HG03457 (cell line): ENCODE measurements at regions not wholly inside any gene's neighbourhood (a gene's known extent, or its start where the extent isn't known, plus 50 kb on each side); places are given as distances from the start of the nearest gene placed in this dataset.
"Not testable (repeated sequence)": the region's sequence is repeated elsewhere in the genome, so short reads cannot be mapped to it uniquely, and the experiment has no call there.

Source experiments
- ATAC-seq: cut with Tn5 transposase; IDR thresholded peaks from one replicate; pipeline ENCODE4 v1.9.1; 2021; ENCODE audit warnings: moderate number of reproducible peaks; ENCODE audit not compliant: unreplicated experiment

DNA sequence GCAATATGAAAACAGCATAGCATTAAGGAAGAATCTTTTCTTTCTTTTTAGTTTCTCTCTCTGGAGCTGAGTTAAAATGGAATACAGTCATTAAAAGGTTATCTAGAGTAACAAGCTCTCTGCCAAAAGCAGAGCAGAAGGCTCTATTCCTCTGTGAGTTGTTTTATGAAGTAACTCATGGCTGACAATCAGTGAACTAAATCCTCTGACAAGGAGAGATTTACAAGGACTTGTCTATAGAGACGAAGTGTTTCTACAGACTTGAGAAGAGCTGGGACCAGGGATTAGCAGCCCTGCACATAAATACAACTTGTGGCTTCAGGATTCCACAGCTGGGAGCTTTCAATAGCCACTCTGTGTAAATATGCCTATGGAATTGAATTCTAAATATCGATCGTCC lies 192.5 kb upstream of the RAG2 start:
- no peak for ATAC-seq

DNA sequence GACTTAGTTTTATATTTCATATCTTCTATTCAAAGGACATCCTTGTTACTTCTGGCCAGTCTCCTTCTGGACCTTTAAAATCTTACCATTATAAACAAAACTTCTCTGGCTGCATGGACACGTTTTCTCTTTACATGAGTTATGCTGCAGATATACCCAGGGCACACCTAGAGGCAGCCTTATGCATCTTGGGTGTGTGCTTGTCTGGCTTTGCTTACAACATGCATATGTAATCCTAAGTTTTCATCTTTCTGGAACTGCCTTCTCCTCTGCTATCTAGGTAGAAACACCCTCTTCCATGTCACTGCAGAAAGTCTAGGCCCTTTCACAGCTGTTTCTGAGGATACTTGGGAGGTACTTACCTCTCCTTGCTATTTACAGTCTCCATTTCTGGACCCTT lies 185.8 kb upstream of the RAG2 start:
- ATAC-seq = no peak

DNA sequence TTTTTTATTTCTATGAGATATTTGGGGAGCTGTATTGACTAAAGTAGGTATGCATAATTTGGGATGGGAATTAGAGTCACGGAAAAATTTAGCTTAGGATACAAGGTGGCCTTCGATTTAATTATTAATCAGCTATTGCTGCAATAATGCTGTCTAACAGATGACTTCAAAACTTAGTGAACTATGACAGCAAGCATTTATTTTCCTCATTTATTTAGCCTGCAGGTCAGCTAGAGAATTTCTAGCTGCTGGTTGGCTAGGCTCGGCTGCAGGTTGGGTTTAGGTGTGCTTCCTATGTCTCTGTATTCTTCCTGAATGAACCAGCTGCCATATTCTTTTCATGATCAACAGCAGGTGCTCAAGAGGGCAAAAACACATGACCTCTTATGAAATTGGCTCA lies 181.8 kb upstream of the RAG2 start:
- no peak for ATAC-seq

DNA sequence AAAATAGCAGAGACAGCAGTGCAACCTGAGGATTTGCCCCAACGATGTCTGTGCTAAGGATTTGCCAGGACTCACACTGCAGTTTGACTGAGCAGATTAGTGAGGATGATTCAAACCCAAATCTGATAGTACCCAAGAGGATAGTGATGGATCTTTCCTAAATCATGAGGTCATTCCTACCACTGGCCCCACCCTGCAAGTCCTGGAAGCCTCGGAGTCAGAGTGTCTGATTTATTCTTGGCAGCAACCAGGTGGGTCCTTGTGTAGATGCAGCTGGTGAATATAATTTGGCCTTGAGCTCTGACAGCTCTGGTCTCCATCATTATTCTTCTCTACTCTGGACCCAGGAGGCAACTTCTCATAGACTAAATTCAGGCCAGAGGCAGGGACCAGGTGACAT lies 179.3 kb upstream of the RAG2 start:
- no peak for ATAC-seq

DNA sequence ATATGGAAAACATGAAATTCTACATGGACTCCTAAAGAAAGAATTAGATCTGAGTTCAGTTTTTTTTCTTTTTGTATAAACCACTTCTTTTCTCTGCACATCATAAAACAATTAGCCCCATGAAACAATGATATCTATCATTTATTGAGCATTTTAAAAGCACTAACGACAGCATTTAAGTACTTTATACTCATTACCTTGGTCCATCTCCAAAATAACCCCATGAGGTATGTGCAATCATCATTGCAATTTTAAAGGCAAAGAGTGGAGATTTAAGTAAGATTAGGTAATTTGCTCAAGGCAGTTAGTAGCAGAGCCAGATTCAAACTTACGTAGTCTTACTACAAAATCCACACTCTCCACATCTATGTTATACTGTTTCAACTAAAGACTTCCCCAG lies 177.7 kb upstream of the RAG2 start:
- ATAC-seq = no peak

DNA sequence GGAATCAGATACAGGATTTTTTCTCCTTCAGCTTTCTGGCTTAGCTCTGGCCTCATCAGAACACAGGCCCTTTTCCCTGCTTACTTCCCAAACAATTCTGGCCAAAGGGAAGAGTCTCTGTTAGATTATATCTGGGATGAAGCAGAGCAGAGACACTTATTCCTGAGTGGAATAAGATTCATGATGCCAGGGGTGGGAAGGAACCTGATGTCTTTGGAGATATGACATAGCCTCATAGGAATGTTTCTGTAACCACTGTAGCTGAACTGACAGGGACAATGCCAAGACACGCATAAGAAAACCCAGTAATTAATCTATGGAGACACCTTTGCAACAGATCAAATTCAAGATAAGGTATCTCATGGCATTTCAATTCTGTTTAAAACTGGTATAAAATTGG lies 177.1 kb upstream of the RAG2 start:
- ATAC-seq = no peak

DNA sequence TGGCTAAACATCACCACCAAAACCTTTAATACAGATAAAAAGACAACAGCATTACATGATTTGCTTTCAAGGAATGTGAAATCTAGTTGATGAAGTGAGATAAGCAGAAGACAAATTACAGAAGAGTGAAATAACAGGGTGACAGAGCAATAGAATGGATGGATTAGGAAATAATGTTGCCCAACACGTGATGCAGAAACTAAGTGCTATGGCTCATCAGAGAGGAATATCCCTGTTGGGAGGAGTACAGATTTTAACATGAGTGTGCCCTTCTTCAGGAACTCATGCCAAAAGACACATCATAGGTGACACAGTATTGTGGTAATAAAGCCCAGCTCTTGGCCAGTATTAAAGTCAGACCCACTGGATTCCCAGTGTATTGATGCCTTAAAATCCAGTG lies 176.6 kb upstream of the RAG2 start:
- no peak for ATAC-seq

DNA sequence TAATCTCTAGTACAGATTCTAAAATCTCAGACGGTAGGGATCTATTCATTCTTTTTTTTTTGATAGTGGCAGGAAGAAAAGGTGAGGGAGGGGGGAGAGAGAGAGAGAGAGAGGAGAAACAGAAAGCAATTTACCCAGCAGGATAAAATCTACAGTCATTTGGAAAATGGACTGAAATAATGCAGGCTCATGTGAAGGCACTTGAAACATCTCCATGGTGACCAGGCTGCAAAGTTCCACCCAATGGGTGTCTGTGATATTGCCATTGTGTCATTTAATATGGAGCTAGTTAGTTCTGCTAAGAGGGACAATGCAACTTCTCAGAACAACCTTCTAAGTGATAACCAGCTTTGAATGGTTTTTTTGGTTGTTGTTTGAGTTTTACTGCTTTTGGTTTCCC lies 165.2 kb upstream of the RAG2 start:
- peak; percentile 84 for ATAC-seq

DNA sequence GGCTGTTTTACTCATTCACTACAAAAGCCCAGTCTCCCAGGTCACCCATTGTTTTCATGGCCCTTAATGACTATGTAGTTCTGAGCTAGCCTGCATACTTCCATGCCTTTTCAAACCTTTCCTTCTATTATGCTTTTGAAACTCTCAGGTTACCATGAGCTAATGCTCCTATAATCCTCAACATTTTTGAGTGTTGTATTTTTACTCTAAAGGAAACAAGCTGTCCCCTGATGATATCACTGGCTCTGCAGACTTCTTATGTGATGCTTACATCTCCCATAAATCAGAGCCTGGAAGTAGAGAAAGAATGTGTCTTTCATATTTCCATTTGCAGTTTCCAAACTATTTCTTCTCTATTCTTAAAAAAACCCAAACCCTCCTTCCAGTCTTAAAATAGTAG lies 159.0 kb upstream of the RAG2 start:
- no peak for ATAC-seq

DNA sequence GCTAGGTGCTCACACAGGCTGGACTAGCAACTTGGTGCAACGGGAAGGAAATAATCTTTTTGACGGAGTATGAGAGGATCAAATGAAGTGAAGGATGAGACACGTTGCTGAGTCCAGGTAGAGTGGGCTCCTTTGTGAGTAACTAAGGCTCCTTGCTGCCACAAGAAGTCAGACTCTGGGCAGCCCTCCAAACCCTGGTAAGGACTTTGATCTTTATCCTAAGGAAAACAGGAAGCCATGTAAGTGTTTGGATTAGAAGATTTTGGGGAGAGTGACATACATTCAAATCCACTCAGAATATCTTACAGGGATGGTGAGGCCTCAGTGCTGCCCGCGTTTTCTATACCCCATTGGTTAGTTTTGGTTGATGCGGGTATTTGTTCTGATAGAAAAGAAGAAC lies 155.9 kb upstream of the RAG2 start:
- no peak for ATAC-seq

DNA sequence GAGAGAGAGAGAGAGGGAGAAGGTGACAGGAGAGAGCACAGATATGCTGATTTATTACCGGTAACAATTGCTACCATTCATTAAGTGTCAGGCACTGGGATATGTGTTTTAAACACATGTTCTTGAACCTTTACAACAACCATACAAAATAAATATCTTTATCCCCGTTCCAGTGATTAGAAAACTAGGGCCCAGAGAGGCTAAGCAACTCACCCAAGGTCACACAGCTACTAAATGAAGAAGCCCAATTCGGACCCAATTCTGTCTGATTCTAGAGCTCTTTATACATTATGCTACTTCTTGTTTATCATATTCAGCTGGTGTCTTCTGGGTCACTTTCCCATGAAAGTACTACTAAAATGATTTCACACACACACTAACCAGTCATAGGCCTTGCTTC lies 154.0 kb upstream of the RAG2 start:
- ATAC-seq = no peak

DNA sequence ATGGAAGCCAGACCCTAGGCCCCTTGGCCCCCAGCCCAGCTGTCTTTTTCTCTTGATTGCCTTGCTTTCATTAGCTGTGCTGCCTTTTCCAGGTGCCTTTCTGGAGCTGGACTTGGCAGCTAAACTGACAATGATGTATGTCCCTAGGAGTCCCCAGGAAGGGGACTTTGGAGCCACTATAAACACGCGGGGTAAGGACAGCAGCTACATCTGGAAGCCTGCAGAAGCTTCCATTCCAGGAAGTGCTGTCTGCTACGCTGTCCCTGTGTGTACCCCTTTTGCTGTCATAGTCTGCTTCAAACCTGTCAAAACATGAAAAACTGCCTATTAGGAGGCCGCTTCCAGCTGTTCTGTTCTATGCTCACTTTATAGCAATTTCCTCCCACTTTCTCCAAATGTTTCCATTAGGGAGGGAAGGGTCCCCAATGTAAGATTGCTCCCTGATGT lies 153.3 kb upstream of the RAG2 start:
- ATAC-seq = no peak

DNA sequence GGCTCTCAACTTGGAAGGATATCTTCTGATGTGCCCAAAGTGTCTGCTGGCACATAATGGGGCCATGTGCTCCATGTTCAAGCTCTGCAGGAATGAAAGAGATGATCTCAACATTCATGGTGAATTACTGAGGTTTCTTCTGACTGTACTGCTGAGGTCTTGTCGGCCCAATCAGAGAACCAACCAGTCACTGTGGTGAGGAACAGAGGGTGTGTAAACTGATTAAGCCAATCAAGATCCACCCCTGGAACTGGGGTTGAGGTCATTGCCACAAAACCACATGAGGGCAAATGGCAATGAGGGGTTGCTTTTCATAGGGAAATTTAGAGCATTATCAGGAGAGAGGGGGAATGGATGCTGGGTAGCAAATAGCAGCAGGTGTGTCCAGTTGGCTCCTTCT lies 152.3 kb upstream of the RAG2 start:
- no peak for ATAC-seq

DNA sequence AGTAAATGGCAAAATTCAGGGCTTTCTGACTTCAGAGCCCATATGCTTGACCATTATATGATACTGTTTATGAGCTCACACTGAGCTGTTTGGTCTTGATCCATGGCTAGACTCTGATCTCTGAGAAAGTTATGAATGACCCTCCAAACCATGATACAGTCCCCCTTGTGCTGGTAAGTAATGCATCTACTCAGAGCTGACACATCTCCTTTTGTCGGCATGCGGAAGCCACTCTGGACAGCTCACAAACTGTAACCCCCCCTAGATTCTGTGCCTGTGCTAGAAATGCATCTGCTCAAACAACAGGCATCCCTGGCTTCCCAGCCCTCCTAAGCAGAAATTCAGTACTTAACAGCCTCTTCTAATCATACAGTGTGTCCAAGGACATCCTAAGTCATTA lies 150.8 kb upstream of the RAG2 start:
- ATAC-seq = no peak

DNA sequence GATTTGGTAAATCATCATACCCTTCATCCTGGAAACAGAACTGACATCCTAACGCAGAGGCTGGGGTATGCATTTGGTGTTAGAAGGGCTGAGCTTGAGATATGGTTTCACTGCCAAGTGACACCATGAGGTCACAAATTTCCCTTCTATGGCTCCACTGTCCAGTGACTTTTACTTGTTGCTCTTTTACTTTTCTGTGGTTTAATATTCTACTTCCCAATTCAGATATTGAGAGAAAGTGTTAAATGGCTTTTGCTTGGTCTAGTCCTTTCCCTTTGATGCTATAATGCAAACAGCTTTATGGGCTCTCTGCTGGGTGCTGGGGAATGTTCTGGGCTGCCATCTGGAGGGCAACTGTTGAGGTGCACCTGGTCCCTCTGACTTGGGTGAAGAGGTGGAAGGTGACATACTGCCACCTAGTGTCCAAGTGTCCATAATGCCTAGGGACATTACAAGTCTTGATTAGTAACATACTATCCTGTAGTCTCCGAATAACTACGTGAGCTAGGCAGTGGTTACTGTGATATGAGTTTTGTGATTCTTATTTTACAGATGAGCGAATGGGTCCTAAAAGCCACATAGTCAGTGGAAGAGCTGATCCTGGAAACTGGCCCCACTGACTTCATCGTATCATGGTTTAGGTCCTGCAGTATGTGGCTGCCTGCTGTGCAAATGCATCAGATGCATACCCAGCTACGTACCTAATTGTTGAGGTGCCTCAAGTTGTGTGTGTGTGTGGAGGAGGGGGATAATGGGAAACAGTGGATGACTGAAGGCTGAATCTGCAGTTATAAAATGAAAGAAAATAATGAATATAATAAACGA lies 149.1 kb upstream of the RAG2 start:
- ATAC-seq = peak; percentile 88

DNA sequence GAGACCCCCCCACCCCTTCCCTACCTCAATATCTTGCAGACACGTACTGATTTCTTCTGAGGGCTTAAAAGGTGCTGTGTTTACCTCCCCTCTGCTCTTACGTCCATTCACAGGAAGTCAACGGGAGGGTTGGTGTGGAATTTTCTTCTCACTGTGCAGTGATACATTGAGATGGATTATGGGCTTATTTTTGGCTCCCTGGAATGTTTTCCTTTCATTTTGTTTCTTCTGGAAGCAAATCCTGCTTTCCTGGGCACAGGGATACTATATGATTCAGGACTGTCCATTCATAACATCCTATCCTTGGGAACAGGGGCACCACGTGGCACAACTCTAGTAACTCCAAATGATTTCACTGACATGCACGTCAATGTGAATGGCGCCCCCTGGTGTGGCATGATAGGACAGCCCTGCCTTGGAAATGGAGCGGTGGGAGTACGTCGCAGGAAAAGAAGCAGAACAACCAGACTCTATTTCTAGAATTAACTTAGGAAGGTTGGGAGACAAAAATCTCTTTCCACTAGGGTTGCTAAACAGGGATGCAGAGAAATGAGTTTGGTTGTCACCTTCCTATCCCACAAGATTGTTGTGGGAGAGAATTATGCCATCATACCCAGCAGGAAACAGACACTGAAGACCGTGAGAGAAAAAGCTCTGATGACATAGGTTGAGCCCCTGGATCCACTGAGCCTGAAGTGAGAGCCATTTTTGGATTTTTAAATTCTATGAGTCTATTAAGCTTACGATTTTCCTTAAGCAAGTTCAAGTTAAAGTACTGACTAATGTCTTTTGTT lies 146.5 kb upstream of the RAG2 start:
- ATAC-seq = no peak

DNA sequence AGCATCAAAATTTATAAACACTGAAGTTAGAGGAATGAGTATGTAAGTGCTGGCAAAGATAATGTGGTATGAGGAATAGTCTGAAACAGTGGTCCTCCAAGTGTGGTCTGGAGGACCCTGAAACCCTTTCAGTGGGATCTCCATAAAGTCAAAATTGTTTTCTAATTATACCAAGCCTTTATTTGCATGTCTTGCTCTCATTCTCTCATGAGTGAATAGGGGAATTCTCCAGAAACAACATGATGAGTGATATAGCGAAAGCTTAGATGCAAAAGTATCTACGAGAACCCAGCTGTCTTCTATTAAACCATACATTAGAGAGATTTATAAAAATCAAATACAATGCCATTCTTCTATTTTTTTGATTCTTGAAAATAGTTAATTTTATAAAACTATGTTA lies 145.0 kb upstream of the RAG2 start:
- peak; percentile 55 for ATAC-seq

DNA sequence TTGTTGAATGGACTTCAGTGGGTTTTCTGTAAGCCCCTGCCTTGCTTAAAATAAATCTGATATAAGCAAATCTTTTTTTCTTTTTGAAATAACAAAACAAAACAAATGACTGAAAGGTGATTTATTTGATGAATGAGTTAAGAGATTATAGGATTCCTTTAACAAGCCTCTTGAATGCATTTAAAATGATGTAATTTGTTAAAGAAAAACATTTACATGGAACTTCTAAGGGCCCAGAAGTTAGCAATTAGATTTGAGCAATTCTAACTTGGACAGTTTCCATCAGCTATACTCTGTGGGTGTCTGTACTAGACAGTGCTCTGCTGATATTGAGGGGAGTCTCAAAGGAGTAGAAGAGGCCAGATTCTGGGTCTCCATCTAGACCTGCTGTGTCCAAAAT lies 143.5 kb upstream of the RAG2 start:
- no peak for ATAC-seq

DNA sequence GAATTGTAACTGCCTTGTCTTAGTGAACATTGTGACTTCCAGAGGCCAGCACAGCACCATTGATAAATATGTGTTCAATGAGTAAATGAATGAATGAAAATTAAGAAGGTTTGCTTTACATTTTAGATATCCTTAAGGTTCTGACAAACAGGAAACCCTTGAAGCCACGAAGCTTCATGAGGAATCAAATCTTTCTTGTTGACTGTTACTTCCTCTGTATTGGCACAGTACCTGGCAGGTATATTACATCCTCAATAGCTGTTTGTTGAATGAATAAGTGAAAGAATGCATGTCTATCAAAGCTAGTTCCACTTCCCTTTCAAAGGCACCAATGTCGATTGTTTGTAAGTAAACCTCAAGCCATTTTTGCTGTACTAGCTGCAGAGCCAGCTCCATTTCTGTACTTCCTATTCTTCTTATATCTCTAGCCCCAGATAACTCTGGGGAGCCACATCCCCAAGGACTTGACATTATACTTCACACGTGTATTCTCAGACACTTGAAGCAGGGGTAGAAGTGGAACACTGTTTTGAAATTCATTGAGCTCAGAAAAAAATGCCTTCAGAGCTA lies 140.3 kb upstream of the RAG2 start:
- no peak for ATAC-seq

DNA sequence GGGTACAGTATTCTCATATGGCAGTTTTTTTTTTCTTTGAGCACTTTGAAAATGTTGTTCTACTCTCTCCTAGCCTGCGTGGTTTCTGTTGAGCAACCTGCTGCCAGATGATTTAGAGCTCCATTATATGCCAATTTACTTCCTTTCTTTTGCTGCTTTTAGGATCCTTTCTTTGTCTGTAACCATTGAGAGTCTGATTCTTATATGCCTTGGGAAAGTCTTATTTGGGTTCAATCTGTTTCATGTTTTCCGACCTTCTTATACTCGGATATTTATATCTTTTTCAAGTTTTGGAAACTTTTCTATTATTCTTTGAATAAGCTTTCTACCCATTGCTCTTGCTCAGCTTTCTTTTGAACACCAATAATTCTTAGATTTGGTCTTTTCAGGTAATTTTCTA lies 138.1 kb upstream of the RAG2 start:
- no peak for ATAC-seq

DNA sequence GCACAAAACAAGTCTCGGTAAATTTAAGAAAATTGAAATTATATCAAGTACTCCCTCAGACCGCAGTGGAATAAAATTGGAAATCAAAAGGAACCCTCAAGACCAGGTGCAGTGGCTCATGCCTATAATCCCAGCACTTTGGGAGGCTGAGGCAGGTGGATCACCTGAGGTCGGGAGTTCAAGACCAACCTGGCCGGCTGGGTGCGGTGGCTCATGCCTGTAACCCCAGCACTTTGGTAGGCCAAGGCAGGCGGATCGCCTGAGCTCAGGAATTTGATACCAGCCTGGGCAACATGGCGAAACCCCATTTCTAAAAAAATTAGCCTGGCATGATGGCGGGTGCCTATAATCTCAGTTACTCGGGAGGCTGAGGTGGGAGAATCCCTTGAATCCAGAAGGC lies 135.7 kb upstream of the RAG2 start:
- ATAC-seq = not testable (repeated sequence)

DNA sequence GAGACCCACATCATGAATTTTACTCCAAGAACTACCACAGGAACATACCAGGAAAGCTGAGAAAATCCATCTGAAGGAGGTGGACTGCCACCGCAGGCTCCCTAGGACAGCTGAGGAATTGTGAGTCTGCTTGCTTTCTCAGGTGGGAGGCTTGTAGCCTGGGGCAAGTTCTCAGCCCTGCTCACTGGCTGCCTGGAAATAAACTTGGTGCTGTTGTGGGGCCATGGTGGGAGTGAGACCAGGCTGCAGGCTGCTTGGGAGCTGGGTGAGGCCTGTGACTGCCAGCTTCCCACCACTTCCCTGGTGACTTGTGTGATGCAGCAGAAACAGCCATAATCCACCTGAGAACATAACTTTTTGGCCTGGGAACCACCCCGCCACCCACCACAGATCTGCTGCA lies 132.7 kb upstream of the RAG2 start:
- ATAC-seq = no peak
